ENCODE measurements at regions not wholly inside any gene's neighbourhood (a gene's known extent, or its start where the extent isn't known, plus 50 kb on each side); places are given as distances from the start of the nearest gene placed in this dataset.

GRCh38 chr10:78969719-78970118, 99.0 kb upstream of the ZMIZ1 start:
- H3K27me3 ChIP-seq (ENCODE audit: insufficient read depth, insufficient read length): peaks cover 5% of the 10 kb centered on the region
- no peak for TF ChIP-seq YY1 (IDR thresholded peaks at IDR 0.05; ENCODE audit: insufficient read depth, insufficient read length)
- TF ChIP-seq SUZ12 (IDR thresholded peaks at IDR 0.05; ENCODE audit: extremely low read depth, insufficient read depth, insufficient read length): no peak
- no peak for TF ChIP-seq ZNF274 (IDR thresholded peaks at IDR 0.05; ENCODE audit: low read depth, low read length)
- no peak for DNase-seq (ENCODE audit: low read depth, low spot score)
- H3K9me3 ChIP-seq (ENCODE audit: insufficient read depth, low read length): no peaks in the 10 kb centered on the region
- no peak overlapping the region for H3K9ac ChIP-seq (ENCODE audit: insufficient read length, low read depth)
- H3K36me3 ChIP-seq (ENCODE audit: insufficient read depth, insufficient read length, low read length): no peaks in the 10 kb centered on the region
- no peak overlapping the region for H3K4me3 ChIP-seq (ENCODE audit: insufficient read length, low read depth)
- peaks cover 31% of the 10 kb centered on the region for H3K4me1 ChIP-seq (ENCODE audit: insufficient read depth, insufficient read length)

- no peak overlapping the region for H3K4me3 ChIP-seq (ENCODE audit: insufficient read length, low read depth)
- TF ChIP-seq ZNF274 (IDR thresholded peaks at IDR 0.05; ENCODE audit: low read depth, low read length) (no peak), YY1 (IDR thresholded peaks at IDR 0.05; ENCODE audit: insufficient read depth, insufficient read length) (no peak), SUZ12 (IDR thresholded peaks at IDR 0.05; ENCODE audit: extremely low read depth, insufficient read depth, insufficient read length) (no peak)
- H3K9me3 ChIP-seq (ENCODE audit: insufficient read depth, low read length): no peaks in the 10 kb centered on the region
- H3K4me1 ChIP-seq (ENCODE audit: insufficient read depth, insufficient read length): peaks cover 29% of the 10 kb centered on the region
- no peak for DNase-seq (ENCODE audit: low read depth, low spot score)
- no peaks in the 10 kb centered on the region for H3K36me3 ChIP-seq (ENCODE audit: insufficient read depth, insufficient read length, low read length)
- H3K27me3 ChIP-seq (ENCODE audit: insufficient read depth, insufficient read length): peaks cover 5% of the 10 kb centered on the region
- H3K9ac ChIP-seq (ENCODE audit: insufficient read length, low read depth): no peak overlapping the region
Observed at GRCh38 chr10:78970261-78970660, 98.5 kb upstream of the ZMIZ1 start.

DNA sequence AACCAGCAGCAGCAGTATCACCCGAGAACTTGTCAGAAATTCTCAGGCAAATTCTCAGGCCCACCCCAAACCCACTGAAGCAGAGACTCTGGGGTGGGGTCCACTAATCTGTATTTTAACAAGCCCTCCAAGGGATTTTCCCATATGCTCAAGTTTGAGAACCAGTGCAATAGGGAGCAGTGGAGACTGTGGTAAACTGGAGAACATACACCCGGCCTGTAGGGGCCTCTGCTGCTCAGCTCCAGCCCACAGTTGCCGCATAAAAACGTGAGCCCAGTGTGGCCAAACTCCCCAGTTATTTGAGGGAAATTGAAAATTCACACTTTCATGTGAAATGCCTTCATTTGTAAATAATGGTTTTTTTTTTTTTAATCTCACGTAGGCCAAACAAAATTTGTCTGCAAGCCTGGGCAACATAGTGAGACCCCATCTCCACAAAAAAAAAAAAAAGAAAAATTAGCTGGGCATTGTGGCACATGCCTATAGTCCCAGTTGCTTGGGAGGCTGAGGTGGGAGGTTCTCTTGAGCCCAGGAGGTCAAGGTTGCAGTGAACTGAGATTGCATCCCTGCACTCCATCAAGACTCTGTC, 97.6 kb upstream of the ZMIZ1 start:
- peaks cover 8% of the 10 kb centered on the region for H3K27me3 ChIP-seq (ENCODE audit: insufficient read depth, insufficient read length)

DNA sequence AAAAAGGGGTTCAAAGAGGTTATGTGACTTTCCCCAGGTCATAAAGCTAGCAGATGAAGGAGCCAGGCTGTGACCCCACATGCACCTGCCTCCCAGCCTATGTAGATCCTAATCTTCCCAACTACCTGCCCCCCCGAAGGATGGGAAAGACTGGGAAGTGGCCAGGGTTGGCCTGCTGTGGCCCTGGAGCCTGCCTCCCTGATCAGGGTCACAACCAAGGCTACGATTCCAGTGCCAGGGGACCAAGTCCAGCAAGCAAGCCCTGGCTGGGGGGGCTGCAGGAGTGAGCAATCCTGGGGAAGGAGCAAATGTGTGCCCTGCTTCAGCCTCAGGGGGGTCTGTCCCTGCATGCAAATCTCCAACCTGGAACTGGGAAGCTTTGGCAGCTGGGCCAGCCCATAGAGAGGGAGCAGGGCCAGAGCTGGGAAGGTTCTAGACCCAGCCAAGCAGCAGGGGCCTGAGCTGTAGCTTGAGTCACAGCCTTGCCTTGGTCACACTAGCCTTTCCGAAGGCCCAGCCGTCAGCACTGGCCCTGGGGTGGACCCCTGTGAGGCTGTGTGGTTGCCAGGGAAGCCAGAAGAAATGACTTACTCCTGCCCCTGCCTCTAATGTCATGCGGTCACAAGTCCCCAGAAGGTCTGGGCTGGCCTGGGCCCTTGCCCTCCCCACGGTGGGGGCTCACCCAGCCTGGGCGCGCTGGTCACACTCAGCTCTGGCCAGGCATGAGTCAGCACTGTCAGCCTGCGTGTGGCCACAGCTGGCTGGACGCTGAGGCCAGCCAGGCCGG, 96.4 kb upstream of the ZMIZ1 start:
- TF ChIP-seq YY1 (IDR thresholded peaks at IDR 0.05; ENCODE audit: insufficient read depth, insufficient read length): no peak
- no peak for TF ChIP-seq SUZ12 (IDR thresholded peaks at IDR 0.05; ENCODE audit: extremely low read depth, insufficient read depth, insufficient read length)
- TF ChIP-seq ZNF274 (IDR thresholded peaks at IDR 0.05; ENCODE audit: low read depth, low read length): no peak
- H3K9me3 ChIP-seq (ENCODE audit: insufficient read depth, low read length): no peaks in the 10 kb centered on the region
- no peak for DNase-seq (ENCODE audit: low read depth, low spot score)
- peaks cover 24% of the 10 kb centered on the region for H3K4me1 ChIP-seq (ENCODE audit: insufficient read depth, insufficient read length)
- H3K27me3 ChIP-seq (ENCODE audit: insufficient read depth, insufficient read length): peaks cover 4% of the 10 kb centered on the region
- H3K36me3 ChIP-seq (ENCODE audit: insufficient read depth, insufficient read length, low read length): no peaks in the 10 kb centered on the region
- peak overlapping the region; percentile 77 for H3K9ac ChIP-seq (ENCODE audit: insufficient read length, low read depth)
- H3K4me3 ChIP-seq (ENCODE audit: insufficient read length, low read depth): no peak overlapping the region

More for the DNA sequence above, 97.6 kb upstream of the ZMIZ1 start:
- Histone ChIP-seq H3K9ac (ENCODE audit: insufficient read length, low read depth) (no peak overlapping the region), H3K9me3 (ENCODE audit: insufficient read depth, low read length) (no peaks in the 10 kb centered on the region), H3K4me3 (ENCODE audit: insufficient read length, low read depth) (no peak overlapping the region), H3K36me3 (ENCODE audit: insufficient read depth, insufficient read length, low read length) (no peaks in the 10 kb centered on the region), H3K4me1 (ENCODE audit: insufficient read depth, insufficient read length) (peaks cover 22% of the 10 kb centered on the region)
- TF ChIP-seq YY1 (IDR thresholded peaks at IDR 0.05; ENCODE audit: insufficient read depth, insufficient read length) (no peak), SUZ12 (IDR thresholded peaks at IDR 0.05; ENCODE audit: extremely low read depth, insufficient read depth, insufficient read length) (no peak), ZNF274 (IDR thresholded peaks at IDR 0.05; ENCODE audit: low read depth, low read length) (no peak)
- DNase-seq (ENCODE audit: low read depth, low spot score): no peak

- Histone ChIP-seq H3K4me1 (ENCODE audit: insufficient read depth, insufficient read length) (peaks cover 33% of the 10 kb centered on the region), H3K36me3 (ENCODE audit: insufficient read depth, insufficient read length, low read length) (no peaks in the 10 kb centered on the region), H3K9me3 (ENCODE audit: insufficient read depth, low read length) (no peaks in the 10 kb centered on the region), H3K4me3 (ENCODE audit: insufficient read length, low read depth) (peak overlapping the region; percentile 49), H3K27me3 (ENCODE audit: insufficient read depth, insufficient read length) (peaks cover 4% of the 10 kb centered on the region), H3K9ac (ENCODE audit: insufficient read length, low read depth) (peak overlapping the region; percentile 77)
- TF ChIP-seq YY1 (IDR thresholded peaks at IDR 0.05; ENCODE audit: insufficient read depth, insufficient read length) (no peak), ZNF274 (IDR thresholded peaks at IDR 0.05; ENCODE audit: low read depth, low read length) (no peak), SUZ12 (IDR thresholded peaks at IDR 0.05; ENCODE audit: extremely low read depth, insufficient read depth, insufficient read length) (no peak)
- DNase-seq (ENCODE audit: low read depth, low spot score): peak; percentile 63
Observed at GRCh38 chr10:78972947-78973900, 95.5 kb upstream of the ZMIZ1 start.

DNA sequence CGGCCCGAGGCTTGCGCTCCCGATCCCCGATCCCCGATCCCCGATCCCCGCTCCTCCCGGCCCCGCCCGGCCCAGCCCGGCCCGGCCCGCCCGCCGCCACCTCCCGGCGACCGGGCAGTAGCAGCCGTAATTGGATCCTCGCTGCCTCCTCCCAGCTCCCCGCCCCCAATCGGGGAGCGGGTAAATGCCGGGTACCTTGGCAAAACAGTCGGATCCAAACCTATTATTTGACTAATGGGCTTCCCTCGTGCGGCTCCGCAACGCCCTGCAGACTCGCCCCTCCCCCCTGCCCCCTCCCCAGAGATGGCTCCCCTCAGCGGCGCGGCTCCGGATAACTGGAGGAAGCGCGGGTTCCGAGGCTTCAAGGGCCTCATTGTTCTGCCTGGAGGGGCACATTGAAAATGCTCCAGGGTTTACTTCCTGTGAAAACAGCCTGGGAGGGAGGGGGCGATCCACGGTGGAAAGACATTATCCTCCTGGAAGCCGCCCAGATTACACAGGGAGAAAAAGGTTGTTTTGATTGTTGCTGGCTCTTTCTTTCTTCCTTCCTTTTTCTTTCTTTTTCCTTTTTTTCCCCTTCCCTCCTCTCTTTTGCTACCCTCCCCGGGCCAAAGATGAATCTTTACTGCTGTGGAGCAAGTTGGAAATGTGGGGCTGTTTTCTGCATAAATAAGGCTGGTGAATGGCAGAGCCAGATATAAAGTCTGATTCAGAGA, 94.7 kb upstream of the ZMIZ1 start:
- Histone ChIP-seq H3K9ac (ENCODE audit: insufficient read length, low read depth) (peak overlapping the region; percentile 80), H3K4me1 (ENCODE audit: insufficient read depth, insufficient read length) (peaks cover 31% of the 10 kb centered on the region), H3K9me3 (ENCODE audit: insufficient read depth, low read length) (no peaks in the 10 kb centered on the region), H3K36me3 (ENCODE audit: insufficient read depth, insufficient read length, low read length) (no peaks in the 10 kb centered on the region), H3K4me3 (ENCODE audit: insufficient read length, low read depth) (peak overlapping the region; percentile 30), H3K27me3 (ENCODE audit: insufficient read depth, insufficient read length) (peaks cover 4% of the 10 kb centered on the region)
- no peak for TF ChIP-seq YY1 (IDR thresholded peaks at IDR 0.05; ENCODE audit: insufficient read depth, insufficient read length)
- TF ChIP-seq ZNF274 (IDR thresholded peaks at IDR 0.05; ENCODE audit: low read depth, low read length): no peak
- TF ChIP-seq SUZ12 (IDR thresholded peaks at IDR 0.05; ENCODE audit: extremely low read depth, insufficient read depth, insufficient read length): no peak
- DNase-seq (ENCODE audit: low read depth, low spot score): peak; percentile 72
